SH-SY5Y (cell line): ENCODE measurements at regions not wholly inside any gene's neighbourhood (a gene's known extent, or its start where the extent isn't known, plus 50 kb on each side); places are given as distances from the start of the nearest gene placed in this dataset.

Experiments used
- GATA2 ChIP-seq: IDR thresholded peaks from 2 replicates; pipeline ENCODE4 v1.6.1; 2011; ENCODE audit warnings: mild to moderate bottlenecking, low read depth, low read length
- GATA3 ChIP-seq: IDR thresholded peaks from 2 replicates; pipeline ENCODE4 v1.6.1; 2011; ENCODE audit warnings: low read depth, mild to moderate bottlenecking, low read length, moderate library complexity

DNA sequence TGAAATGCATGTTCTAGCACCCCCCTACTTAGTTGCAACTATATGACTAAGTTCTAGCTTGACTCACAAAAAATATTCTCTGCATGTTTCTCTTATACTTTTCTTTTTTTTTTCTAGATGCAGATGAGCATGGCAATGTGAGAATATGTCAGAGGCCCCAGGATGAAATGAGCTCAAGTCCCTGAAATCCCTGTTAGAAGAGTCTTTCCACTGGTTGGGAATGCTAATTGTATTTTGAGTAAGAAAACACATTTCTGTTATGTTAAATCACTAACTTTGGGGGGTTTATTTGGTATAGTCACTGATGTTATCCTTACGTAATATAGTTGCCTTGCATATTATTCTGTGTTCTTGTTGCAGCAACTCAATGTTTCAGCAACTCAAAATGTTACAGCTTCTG lies 306.1 kb upstream of the CCDC179 start:
- TF ChIP-seq GATA2 = no peak
- TF ChIP-seq GATA3 = no peak
